ENCODE measurements at regions not wholly inside any gene's neighbourhood (a gene's known extent, or its start where the extent isn't known, plus 50 kb on each side); places are given as distances from the start of the nearest gene placed in this dataset.

GRCh38 chr5:109550077-109550476 is 139.7 kb upstream of the MAN2A1 start:
- TF ChIP-seq CTCF (IDR thresholded peaks at IDR 0.05 in 2 of 3, conservative IDR thresholded peaks at IDR 0.05 in 1 of 3; ENCODE audit: borderline replicate concordance in 1 of 3, insufficient read depth in 1 of 3, low read depth in 2 of 3, low read length in 2 of 3): no peak
- TF ChIP-seq POLR2A (IDR thresholded peaks at IDR 0.05; ENCODE audit: borderline replicate concordance, extremely low read depth, insufficient read depth, insufficient read length): no peak
- TF ChIP-seq SP1 (IDR thresholded peaks at IDR 0.05; ENCODE audit: low read depth): no peak
- no peak for TF ChIP-seq ZFX (IDR thresholded peaks at IDR 0.05)
- TF ChIP-seq FOSL1 (IDR thresholded peaks at IDR 0.05; ENCODE audit: low read depth): no peak
- TF ChIP-seq EZH2 (IDR thresholded peaks at IDR 0.05): no peak
- no peak for TF ChIP-seq ATF3 (IDR thresholded peaks at IDR 0.05)
- TF ChIP-seq SIN3A (IDR thresholded peaks at IDR 0.05; ENCODE audit: low read depth): no peak
- no peak for TF ChIP-seq JUND (IDR thresholded peaks at IDR 0.05)
- TF ChIP-seq MAX (IDR thresholded peaks at IDR 0.05): no peak
- TF ChIP-seq POLR2AphosphoS5 (IDR thresholded peaks at IDR 0.05; ENCODE audit: low read depth, low read length): no peak

Measured in HCT116 (cell line).